Dendritic cell treated with granulocyte-macrophage colony-stimulating factor and Interleukin-4, amounts not matched to agents 40 ng/mL and 50 ng/mL, for 4 days (primary cell): ENCODE measurements at regions not wholly inside any gene's neighbourhood (a gene's known extent, or its start where the extent isn't known, plus 50 kb on each side); places are given as distances from the start of the nearest gene placed in this dataset.

Experiments
- H3K27ac Mint-ChIP-seq: one replicate; pipeline ENCODE4 v1.8.0; 2022; ENCODE audit warnings: mild to moderate bottlenecking, mixed read lengths
- H3K27me3 Mint-ChIP-seq: one replicate; pipeline ENCODE4 v1.8.0; 2022; ENCODE audit warnings: mild to moderate bottlenecking, mixed read lengths
- H3K36me3 Mint-ChIP-seq: one replicate; pipeline ENCODE4 v1.8.0; 2022; ENCODE audit warnings: low read depth, mixed read lengths
- H3K4me1 Mint-ChIP-seq: one replicate; pipeline ENCODE4 v1.8.0; 2022; ENCODE audit warnings: low read depth, mixed read lengths
- H3K4me3 Mint-ChIP-seq: one replicate; pipeline ENCODE4 v1.8.0; 2022; ENCODE audit warnings: mild to moderate bottlenecking, moderate library complexity, mixed read lengths
- H3K9me3 Mint-ChIP-seq: one replicate; pipeline ENCODE4 v1.8.0; 2022; ENCODE audit warnings: mixed read lengths
- intact Hi-C: fragments of 100-400 bp; cut with micrococcal nuclease; formaldehyde crosslinking; loops from one replicate; pipeline ENCODE4 v1.15.0; 2022

- H3K9me3 Mint-ChIP-seq, result peaks cover 9% of the 10 kb centered on the region
- intact Hi-C loops, result no loop called here
- H3K27me3 Mint-ChIP-seq, result peaks cover 4% of the 10 kb centered on the region
- no peaks in the 10 kb centered on the region for H3K36me3 Mint-ChIP-seq
- no peaks in the 10 kb centered on the region for H3K4me1 Mint-ChIP-seq
- H3K4me3 Mint-ChIP-seq, result no peak overlapping the region
- H3K27ac Mint-ChIP-seq, result no peak overlapping the region
These were observed 605.8 kb downstream of the TBC1D22A start for GRCh38 chr22:47367993-47368945.

- no peak overlapping the region for H3K27ac Mint-ChIP-seq
- no peaks in the 10 kb centered on the region for H3K36me3 Mint-ChIP-seq
- no peak overlapping the region for H3K4me3 Mint-ChIP-seq
- peaks cover 9% of the 10 kb centered on the region for H3K9me3 Mint-ChIP-seq
- H3K27me3 Mint-ChIP-seq, result peaks cover 4% of the 10 kb centered on the region
- intact Hi-C loops, result no loop called here
- no peaks in the 10 kb centered on the region for H3K4me1 Mint-ChIP-seq
These were observed 604.7 kb downstream of the TBC1D22A start for GRCh38 chr22:47367107-47367690.

DNA sequence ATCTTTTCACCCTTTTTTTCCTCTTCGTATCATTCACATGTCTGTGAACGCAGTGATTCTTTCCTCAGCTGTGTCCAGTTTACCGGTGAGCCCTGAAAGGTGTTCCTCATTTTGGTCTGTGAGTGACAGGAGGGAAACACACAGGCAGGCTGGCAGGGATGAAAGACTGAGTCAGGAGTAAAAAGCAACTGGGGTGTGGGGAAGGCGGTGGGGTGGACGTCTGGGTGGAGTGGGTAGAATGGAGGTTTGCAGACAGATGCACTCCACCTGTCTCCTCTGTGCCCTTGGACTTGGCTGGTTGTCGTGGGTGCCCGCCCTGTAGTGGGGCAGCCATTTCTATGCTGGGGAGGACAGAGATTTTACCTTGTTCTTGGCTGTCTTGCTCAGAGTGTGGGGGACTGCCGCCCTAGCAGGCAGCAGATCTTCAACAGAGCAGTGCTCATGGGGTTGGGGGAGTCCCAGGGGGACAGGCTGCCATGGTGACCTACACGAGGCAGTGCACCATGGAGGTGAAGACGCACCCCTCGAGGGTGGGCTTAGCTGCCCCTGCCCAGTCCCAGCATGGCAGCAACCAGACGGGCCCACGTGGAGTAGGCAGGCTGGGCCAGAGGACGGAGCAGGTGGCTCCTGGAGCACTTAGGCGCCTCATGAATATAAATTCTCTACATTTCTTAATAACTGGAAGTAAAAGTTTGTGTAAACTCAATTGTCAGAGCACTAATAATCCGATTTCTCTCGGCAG is 603.7 kb downstream of the TBC1D22A start:
- no peak overlapping the region for H3K4me3 Mint-ChIP-seq
- H3K9me3 Mint-ChIP-seq, result peaks cover 16% of the 10 kb centered on the region
- intact Hi-C loops, result no loop called here
- peaks cover 4% of the 10 kb centered on the region for H3K27me3 Mint-ChIP-seq
- H3K36me3 Mint-ChIP-seq, result no peaks in the 10 kb centered on the region
- H3K4me1 Mint-ChIP-seq, result no peaks in the 10 kb centered on the region
- no peak overlapping the region for H3K27ac Mint-ChIP-seq

GRCh38 chr22:47361247-47361646 is 598.8 kb downstream of the TBC1D22A start:
- intact Hi-C loops, result no loop called here
- Mint-ChIP-seq H3K9me3 (peaks cover 20% of the 10 kb centered on the region), H3K27ac (no peak overlapping the region), H3K4me3 (no peak overlapping the region), H3K4me1 (no peaks in the 10 kb centered on the region), H3K36me3 (no peaks in the 10 kb centered on the region), H3K27me3 (peaks cover 3% of the 10 kb centered on the region)

GRCh38 chr22:47357493-47357892 is 595.0 kb downstream of the TBC1D22A start:
- Mint-ChIP-seq H3K27me3 (no peaks in the 10 kb centered on the region), H3K36me3 (no peaks in the 10 kb centered on the region), H3K4me1 (no peaks in the 10 kb centered on the region), H3K27ac (no peak overlapping the region), H3K4me3 (no peak overlapping the region), H3K9me3 (peaks cover 12% of the 10 kb centered on the region)
- intact Hi-C loops, result no loop called here

DNA sequence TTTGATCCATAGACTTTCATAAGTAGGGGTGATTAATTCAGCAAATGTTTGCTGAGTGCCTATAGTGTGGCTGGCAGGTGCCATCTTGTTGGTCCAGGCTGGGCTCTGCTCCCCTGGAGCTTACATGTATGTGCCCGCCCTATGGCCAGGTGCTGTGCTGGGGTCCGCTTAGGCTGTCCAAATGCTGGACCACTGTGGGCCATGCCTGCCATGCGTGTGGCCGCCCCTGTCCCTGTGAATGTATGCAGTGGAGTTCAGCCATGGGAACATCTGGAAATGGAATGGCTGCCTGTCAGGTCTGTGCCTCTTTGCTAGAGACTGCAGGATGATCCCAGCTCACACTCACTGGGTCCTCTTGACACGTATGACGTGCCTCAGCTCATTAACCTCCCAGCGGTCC is 594.6 kb downstream of the TBC1D22A start:
- intact Hi-C loops, result no loop called here
- Mint-ChIP-seq H3K9me3 (peaks cover 13% of the 10 kb centered on the region), H3K36me3 (no peaks in the 10 kb centered on the region), H3K27ac (no peak overlapping the region), H3K4me1 (no peaks in the 10 kb centered on the region), H3K27me3 (no peaks in the 10 kb centered on the region), H3K4me3 (no peak overlapping the region)

GRCh38 chr22:47356511-47357011 is 594.1 kb downstream of the TBC1D22A start:
- H3K27me3 Mint-ChIP-seq, result no peaks in the 10 kb centered on the region
- peaks cover 14% of the 10 kb centered on the region for H3K9me3 Mint-ChIP-seq
- H3K4me1 Mint-ChIP-seq, result no peaks in the 10 kb centered on the region
- H3K36me3 Mint-ChIP-seq, result no peaks in the 10 kb centered on the region
- intact Hi-C loops, result no loop called here
- H3K27ac Mint-ChIP-seq, result no peak overlapping the region
- H3K4me3 Mint-ChIP-seq, result no peak overlapping the region

DNA sequence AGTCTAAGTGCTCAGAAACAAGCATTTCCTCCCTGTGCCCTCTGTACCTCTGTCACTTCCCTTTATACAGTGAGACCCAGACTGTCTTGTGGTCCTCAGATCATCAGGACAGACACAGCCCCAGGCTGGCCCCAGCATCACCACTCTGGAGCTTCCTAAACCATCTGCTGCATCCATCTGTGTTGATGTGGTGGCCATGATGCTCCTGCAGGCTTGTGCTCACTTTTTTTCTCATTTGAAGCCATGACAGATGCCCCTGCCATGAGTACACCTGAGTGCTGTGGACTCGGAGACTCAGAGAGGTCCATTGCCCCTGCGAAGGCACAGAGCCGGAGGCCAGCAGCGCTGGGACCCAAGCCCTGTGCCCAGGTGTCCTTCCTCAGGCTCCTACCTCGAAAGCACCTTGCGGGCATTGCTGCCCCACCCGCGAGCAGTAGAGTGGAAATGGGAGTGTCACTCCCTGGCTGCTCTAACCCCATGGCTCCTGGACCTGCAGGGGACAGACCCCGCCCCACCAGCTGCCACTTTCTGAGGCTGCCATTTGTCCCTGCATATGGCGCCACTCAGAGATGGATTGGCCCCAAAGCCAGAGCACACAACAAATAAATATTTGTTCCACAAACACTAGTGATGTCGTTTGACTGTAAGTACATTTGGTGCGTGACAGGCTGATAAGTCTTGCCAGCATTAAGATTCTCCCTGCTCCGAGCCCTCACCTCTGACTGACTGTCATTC is 593.5 kb downstream of the TBC1D22A start:
- H3K4me1 Mint-ChIP-seq, result no peaks in the 10 kb centered on the region
- H3K36me3 Mint-ChIP-seq, result no peaks in the 10 kb centered on the region
- intact Hi-C loops, result no loop called here
- peaks cover 11% of the 10 kb centered on the region for H3K9me3 Mint-ChIP-seq
- no peaks in the 10 kb centered on the region for H3K27me3 Mint-ChIP-seq
- H3K27ac Mint-ChIP-seq, result no peak overlapping the region
- H3K4me3 Mint-ChIP-seq, result no peak overlapping the region

DNA sequence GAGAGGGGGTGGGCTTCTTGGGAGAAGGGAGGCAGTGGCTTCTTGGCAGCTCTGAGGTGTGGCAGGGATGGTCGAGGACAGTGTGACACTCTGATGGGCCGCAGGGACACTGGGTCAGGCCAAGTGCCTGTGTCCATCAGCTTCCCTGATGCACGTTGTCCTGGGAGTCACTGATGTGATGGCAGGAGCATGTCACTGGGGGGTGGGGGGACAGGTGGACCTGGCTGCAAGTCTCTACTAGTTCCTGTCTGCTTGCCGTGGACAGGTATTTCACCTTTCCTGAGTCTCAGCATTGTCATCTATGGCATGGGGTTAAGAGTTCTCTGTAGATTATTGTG is 592.9 kb downstream of the TBC1D22A start:
- no peak overlapping the region for H3K27ac Mint-ChIP-seq
- no peaks in the 10 kb centered on the region for H3K27me3 Mint-ChIP-seq
- H3K9me3 Mint-ChIP-seq, result peaks cover 11% of the 10 kb centered on the region
- H3K4me3 Mint-ChIP-seq, result no peak overlapping the region
- intact Hi-C loops, result no loop called here
- H3K36me3 Mint-ChIP-seq, result no peaks in the 10 kb centered on the region
- H3K4me1 Mint-ChIP-seq, result no peaks in the 10 kb centered on the region

GRCh38 chr22:47354668-47355387 is 592.4 kb downstream of the TBC1D22A start:
- Mint-ChIP-seq H3K27ac (no peak overlapping the region), H3K4me1 (no peaks in the 10 kb centered on the region), H3K36me3 (no peaks in the 10 kb centered on the region), H3K4me3 (no peak overlapping the region), H3K27me3 (no peaks in the 10 kb centered on the region), H3K9me3 (peaks cover 15% of the 10 kb centered on the region)
- intact Hi-C loops, result no loop called here

- no peaks in the 10 kb centered on the region for H3K36me3 Mint-ChIP-seq
- H3K4me3 Mint-ChIP-seq, result no peak overlapping the region
- intact Hi-C loops, result no loop called here
- H3K27ac Mint-ChIP-seq, result no peak overlapping the region
- peaks cover 15% of the 10 kb centered on the region for H3K9me3 Mint-ChIP-seq
- H3K4me1 Mint-ChIP-seq, result no peaks in the 10 kb centered on the region
- H3K27me3 Mint-ChIP-seq, result no peaks in the 10 kb centered on the region
These were observed 590.7 kb downstream of the TBC1D22A start for GRCh38 chr22:47352920-47353700.

GRCh38 chr22:47351836-47352579 is 589.6 kb downstream of the TBC1D22A start:
- Mint-ChIP-seq H3K36me3 (no peaks in the 10 kb centered on the region), H3K9me3 (peaks cover 15% of the 10 kb centered on the region), H3K27ac (no peak overlapping the region), H3K4me1 (no peaks in the 10 kb centered on the region), H3K27me3 (no peaks in the 10 kb centered on the region), H3K4me3 (no peak overlapping the region)
- intact Hi-C loops, result no loop called here
